HG03097 (cell line): ENCODE measurements at regions not wholly inside any gene's neighbourhood (a gene's known extent, or its start where the extent isn't known, plus 50 kb on each side); places are given as distances from the start of the nearest gene placed in this dataset.

Experiments
- ATAC-seq: cut with Tn5 transposase; IDR thresholded peaks from one replicate; pipeline ENCODE4 v1.9.1; 2021; ENCODE audit not compliant: unreplicated experiment, low FRiP score

DNA sequence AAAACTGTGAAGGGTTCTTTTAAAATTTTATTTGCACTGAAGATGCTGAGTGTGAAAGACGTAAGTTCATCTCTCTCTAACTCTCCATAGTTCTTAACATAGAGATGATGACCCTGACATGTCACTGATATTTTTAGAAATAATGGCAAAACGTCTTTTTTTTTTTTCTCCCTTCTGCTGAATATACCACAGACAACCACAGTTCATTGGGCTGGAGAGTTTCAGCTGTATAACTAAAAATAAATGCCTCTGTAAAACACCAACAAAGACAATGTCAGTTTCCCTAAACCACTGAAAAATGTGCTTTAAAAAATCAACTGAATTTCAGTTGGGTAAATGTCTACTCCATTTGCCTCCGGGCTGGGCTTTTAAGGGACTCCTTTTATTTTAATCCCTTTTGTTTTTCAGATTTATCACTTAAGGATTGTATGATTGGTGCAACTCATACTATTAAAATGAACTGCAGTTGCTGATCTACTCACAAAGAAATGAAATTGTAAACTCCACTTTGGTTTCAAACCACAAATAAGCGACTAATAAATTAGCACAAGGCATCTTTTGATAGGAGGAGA is 830.9 kb upstream of the WWC1 start:
- ATAC-seq: no peak

DNA sequence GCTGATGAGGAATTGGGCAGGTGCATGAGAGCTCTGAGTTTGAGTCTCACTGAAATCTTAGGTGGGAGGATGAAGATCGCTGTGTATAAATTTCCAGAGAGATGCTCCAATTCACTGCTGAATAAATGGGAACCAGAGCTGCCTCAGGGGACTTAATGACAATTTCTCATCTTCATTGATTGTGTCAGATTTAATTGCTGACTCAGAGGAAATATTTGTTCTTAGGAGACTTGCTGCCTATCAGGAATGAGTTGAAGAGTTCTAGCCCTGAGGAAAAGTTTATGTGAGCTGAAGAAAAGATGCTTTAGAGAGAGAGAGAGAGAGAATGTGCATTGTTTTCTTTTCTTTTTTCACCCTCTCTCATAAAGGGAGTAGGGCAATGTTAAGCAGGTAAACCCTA is 827.5 kb upstream of the WWC1 start:
- ATAC-seq: no peak

DNA sequence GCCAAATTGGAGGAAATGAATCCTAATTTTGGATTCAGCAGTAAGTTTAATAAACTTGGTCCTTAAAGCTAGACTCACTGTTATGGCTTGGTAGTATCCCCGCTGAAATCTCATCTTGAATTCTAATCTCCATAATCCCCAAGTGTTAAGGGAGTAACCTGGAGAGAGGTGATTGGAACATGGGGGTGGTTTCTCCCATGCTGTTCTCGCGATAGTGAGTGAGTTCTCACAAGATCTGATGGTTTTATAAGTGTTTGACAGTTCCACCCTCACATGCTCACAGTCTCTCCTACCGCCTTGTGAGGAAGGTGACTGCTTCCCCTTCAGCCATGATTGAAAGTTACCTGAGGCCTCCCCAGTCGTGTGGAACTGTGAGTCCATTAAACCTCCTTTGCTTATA is 824.5 kb upstream of the WWC1 start:
- no peak for ATAC-seq

DNA sequence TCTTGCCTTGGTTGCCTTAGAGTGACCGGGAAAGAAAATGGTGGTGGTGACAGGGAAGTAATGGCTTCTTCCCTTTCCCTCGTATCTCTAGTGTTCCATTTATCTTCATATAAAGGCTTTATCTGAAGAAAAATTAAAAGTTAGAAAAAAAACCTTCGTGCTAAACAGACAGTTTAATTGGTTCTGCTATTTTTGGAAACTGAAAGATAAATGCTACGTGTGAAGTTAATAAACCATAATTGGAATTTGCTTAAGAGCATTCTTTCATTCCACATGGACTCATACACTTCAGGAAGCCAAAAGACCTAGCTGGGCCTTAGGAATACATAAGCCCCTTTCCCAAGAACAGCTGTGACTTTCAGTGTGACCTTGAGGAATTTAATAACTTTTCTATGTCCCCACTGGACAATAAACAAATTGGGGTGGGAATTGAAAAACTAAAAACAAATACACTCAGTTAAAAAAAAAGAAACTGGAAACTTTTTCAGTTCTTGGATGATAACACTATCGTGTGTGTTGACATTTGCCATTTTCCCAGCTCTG is 818.8 kb upstream of the WWC1 start:
- no peak for ATAC-seq

DNA sequence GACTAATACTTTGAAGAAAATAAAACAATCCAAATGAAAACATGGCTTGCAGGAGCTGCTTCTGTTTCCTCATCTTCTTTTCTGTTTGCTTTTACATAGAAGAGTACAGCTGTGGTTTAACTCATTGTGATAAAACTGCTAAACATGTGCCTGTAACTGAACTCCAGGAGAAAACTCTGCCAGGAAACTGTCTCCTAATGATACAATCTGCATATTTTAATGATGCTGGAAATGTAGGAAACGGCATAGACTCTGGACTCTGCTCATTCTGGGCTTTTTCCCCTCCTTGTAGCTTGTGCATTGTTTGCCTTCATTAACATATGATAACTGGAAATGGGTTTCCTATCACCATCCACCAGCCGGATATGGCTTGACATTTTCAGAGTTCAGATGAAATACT is 813.3 kb upstream of the WWC1 start:
- no peak for ATAC-seq

DNA sequence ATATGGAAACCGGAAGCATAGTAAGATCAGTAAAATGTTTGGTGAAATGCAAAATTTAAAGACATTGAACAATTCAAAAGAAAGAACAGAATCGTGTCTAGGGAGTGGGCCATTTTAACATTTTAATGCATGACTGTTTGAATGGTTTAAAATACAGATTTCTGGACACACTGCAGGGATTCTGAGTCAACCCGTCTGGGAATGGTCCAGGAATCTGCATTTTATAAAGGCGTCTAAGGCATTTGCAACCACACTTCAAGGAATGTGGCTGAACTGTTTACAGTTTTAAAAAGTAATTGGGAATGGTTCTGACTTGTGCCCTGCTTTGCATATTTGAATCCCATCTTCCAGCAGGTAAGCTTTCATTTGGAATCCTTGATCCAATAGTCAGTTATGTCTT is 811.7 kb upstream of the WWC1 start:
- ATAC-seq: no peak

DNA sequence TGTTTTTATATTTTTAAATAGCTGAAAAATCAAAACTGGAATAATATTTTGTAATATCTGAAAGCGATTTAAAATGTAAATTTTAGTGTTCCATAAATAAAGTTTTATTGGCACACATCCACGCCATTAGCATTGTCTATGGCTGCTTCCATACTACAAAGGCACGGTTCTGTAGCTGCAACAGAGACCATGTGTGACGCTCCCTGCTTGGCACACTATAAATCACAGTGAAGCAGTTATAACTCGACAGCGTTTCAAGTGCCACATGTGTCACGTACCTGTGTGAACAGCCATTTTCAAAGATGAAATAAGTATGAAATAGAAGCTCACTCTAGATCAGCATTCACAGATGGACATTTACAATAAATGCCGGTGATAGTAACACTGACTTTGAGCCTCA is 810.1 kb upstream of the WWC1 start:
- ATAC-seq: no peak

DNA sequence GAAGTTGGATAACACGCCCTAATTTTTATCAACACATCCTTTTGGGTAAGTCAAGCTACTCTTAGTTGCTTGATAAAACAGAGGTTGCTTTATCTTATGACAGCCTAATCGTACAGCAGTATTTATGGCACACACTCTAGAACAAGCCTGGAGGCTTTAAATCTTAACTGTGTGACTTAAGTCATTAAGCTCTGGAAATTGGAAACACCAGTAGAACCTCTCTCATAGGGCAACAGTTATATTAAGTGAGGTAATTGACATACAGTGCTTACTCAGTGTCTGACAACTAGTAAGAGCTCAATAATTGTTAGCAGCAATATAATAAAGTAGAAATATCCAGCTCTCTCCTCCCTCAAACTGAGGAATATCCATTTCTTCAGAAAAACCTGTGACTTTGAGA is 808.9 kb upstream of the WWC1 start:
- no peak for ATAC-seq

DNA sequence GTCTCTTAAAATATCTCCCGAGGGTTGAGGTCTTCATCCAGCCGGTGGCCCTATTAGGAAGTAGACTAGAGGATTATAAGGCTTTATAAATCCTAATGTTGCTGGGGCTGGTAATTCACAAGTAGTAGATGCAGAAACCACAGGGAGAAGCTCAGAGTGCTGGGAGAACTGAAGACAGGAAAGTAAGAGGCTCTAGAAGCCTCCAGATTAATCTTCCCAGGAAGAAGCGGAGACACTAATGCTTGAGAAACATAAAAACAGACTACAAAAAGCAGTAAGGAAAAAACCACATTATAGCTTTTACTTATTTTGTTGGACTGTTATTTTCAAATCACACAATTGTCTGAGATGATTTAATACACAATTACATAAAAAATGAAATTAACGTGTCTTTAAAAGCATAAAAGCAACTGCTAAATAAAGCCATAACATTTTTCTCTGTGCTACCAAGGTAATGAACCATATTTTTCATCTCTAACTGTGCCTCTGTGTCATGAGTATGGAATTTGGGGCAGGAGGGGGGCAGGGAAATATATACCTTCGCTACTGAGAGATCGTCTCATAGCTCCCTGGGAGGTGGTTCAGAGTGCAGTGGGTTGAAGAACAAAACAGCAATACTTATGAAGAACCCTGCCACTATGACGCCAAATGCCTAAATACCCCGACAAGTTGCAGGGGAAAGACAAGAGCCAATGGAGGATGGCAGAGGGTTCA is 806.2 kb upstream of the WWC1 start:
- ATAC-seq: no peak

DNA sequence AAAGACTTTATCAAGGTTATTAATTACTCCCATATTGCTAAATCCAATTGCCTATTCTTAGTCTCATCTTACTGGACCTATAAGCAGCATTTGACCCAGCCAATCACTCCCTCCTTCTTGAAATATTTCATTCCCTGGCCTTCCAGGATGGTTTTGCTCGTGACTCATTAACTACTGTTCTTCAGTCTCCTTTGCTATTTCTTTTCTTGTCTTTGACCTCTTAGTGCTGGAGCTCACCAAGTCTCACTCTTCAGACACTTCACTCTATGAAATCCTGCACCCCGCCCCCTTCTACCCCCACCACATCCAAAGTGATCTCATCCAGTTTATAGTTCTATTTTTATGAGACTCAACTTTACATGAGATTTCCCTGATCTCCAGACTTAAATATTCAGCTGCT is 803.1 kb upstream of the WWC1 start:
- no peak for ATAC-seq

DNA sequence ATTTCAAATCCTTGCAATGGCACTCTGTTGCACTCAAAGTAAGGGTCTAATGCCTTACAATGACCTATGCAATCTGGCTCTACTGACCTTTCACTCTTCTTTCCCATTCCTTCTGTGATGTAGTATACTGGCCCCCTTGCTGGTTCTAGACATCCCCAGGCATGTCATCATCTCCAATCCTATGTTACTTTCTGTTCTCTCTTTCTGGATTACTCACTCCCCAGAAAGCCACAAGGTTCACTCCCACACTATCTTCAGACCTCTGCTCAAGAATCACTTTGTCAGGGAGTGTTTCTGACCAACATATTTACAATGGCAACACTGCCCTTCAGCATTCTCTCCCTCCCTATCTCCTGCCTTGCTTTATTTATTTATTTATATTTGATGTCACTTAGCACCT is 802.2 kb upstream of the WWC1 start:
- ATAC-seq: no peak

DNA sequence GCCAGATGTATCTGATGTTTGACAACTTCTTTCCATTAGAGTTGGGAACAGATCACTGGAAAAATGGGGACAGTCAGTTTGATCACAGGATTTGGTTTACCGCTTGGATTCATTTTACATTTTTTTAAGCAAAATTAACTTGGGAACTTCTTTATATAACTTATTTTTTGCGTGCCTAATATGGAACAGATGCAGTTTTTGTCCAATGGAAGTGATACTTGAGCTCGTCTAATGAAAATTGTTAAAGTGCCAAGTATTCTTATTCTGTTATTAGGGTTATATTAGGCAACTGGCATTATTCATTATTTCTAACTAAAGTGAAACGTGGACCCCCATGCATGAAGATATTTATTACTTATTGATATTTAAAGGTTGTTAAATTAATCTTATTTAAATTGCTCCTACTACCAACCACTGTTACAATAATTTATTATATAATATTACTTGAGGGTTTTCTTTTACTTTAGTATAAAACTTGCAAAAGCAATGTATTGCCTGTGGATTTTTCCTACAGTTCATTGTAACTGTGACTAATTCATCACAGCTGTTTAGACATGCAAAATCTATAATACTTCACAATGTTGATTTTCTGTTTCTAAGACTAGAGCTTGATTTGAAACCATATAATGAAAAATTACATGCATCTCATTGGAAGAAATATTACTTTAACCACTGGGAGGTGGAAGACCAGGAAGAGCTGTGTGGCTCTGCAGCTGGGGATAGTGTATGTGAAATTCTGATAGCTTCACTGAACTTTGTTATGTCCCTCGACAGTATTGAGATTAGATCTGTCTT is 787.3 kb upstream of the WWC1 start:
- ATAC-seq: no peak

DNA sequence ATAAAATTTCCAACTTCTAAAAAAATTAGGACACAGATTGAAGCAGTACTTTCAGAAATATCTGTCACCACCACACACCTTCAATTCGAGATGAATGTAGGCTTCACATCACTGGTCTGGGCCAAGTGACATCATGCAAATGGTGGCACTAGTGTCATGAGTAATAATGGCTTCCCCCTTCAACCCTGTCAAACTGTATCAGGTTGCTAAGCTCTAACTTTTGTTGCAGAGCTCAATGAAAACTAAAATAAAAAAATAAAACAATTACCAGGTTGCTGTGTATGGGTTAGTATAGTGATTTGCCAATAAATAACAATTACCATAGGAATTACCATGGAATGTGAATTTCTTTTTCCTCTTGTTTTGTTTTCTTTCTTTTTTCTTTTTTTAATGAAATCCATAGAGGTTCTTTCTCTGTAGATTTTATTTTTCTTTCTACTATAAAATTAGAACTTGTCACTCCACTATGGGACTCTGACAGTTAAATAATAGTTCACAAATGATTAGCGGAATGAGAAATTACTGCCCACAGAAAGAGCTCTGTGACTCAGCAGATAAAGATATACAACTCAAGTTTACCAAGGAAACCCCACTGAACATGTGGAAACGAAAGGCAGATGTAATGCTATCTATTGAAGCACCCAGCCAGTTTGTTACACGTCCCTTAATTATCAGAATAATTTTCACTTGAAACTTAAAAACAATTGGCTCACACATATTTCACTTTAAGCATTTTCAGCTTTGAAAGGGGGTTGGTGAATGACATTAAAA is 783.8 kb upstream of the WWC1 start:
- ATAC-seq: no peak

DNA sequence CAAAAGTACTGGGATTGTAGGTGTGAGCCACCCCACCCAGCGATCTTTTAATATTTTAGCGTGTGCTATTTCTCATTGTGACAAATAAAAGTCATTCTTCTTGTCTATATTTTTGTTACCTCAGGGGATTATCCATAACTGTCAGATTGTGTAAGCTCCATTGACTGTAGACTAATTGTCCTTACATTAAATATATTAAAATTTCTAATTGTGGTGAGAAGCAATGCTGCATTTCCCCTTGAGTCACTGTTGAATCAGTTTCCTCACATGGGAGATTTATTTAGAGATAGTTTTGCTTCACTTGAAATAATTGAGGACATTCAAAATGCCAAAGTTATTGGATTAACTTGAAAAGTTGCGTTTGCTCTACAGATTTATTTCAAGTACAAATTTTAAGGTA is 782.4 kb upstream of the WWC1 start:
- ATAC-seq: no peak

DNA sequence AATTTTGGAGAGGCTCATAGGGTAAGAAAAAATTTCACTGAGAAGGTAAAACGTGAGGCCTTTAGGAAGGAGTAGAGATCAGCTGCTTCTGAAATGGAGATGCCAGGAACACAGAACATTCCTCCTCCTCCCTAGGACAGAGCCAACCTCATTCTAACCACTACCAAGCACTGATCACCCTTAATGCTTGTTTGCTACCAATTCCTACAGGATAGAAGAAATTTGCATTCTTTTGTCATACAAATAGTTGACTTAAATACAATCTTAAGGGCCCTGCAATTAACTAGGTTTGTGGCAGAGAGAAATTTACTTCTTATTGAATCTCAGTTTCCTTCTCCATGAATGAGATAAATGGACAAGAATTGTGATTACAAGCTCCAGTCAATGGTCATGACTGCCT is 780.2 kb upstream of the WWC1 start:
- ATAC-seq: no peak

DNA sequence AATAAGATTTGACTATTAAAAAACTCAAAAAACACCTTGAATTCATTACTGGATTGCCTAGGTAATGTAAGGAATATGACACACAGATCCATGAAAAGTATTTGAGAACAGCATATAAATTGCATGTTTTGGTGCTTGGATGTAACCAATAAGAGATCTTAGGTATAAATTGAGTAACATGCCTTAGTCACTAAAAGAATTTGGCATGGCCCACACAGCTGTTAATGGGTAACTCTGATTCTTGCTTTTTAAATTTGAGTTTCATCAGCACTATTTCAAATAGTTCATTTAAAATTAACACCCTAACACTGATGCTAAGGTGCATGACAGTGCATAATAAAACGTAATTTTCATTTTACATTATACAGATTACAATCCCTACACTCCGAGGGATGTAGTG is 779.3 kb upstream of the WWC1 start:
- no peak for ATAC-seq

DNA sequence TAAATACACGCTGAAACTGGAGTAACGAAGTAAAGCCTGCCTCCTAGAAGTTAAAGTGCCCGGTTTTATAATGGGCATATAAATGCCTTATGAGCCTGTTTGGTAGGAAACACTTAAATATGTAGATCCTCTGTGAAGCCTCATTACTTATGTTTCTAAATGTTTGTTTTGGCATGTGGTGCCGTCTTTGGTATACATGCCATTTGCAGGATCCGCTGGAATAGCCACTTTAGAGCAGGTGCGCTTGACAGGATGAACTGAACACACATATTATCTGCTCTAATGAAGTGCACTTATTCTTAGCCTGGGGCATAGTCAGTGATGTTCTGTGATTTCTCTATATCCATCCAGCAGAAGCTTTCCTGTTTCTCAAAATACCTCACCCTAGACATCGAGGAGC is 778.1 kb upstream of the WWC1 start:
- no peak for ATAC-seq

DNA sequence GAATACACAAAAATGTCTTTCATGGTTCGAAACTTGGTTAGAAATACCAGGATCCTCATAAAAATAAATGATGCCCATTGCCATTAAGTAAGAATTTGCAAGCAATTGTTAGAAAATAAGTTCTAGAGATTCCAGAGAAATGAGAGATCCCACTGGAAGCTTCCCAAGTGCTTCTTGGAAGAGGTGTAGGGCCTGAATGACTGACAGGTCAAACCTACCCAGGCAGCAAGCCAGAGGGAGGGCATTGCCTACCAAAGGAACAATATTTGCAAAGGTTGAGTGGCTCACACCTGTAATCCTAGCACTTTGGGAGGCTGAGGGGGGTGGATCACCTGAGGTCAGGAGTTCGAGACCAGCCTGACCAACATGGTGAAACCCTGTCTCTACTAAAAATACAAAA is 777.0 kb upstream of the WWC1 start:
- ATAC-seq: no peak

DNA sequence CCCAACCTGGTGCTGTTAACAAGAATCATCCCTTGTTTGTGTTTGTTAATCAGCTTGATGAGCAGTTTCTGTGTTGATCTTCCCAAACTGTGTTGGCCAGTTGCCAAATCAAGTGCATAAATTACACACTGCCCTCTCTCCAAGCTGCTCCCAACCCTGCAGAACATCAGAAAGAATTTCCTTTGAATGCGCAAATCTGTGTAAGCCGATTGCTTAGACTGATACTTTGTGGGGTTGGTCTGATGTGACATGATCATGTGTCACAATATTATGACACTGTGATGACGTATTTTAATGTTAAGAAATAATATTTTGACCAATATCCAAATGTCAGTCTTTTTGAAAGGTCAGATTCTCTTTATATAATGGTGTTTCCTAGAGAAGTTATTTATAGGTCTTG is 766.4 kb upstream of the WWC1 start:
- no peak for ATAC-seq

DNA sequence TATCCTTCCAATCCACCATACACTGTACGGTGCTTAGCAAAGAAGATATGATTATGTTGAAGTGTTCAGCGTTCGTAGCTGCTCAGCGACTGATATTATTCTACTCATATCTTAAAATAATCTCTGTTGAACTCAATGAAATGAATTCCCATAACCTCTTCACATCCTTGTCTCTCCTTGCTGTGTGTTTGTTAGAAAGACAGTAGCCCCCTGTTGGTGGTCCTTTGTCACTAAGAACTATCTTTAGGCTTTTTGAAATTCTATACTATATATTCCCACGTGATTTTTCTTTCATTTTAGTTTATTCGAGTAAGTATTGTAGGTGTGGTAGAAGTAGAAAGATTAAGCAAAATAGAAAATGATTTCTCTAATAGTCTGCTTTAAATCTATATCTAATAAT is 762.8 kb upstream of the WWC1 start:
- no peak for ATAC-seq

DNA sequence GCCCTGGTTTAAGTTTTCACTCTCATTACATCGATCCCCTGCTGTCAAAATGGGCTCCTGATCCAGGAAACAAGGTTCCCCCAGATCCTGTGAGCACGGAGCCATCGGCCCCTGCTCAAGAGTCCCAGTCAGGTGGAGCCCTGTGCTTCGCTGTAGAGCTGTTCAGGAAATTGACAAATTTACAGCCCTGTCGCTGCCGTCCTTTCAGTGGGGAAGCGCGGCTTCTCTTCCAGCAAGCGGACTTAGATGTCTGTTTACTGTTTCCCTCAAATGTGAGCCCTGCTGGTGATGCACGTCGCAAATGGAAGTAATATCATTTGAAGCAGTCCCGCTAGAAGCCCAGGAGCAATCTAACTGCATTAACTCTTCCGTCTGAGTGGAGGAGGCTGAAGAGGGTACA is 760.9 kb upstream of the WWC1 start:
- ATAC-seq: no peak
